H9 (cell line): ENCODE measurements at regions not wholly inside any gene's neighbourhood (a gene's known extent, or its start where the extent isn't known, plus 50 kb on each side); places are given as distances from the start of the nearest gene placed in this dataset.

Experiments
- DNase-seq: peaks from one replicate; pipeline ENCODE4 v3.0.0-alpha.2; 2017
- H2AFZ ChIP-seq: one replicate; pipeline ENCODE4 v1.6.1; 2013; ENCODE audit warnings: mild to moderate bottlenecking, low read length, control low read depth, moderate library complexity
- H2AK5ac ChIP-seq: 2 replicates; pipeline ENCODE4 v1.6.1; 2013; ENCODE audit warnings: low read length, control low read depth, mixed read lengths; ENCODE audit not compliant: insufficient read length
- H2BK120ac ChIP-seq: one replicate; pipeline ENCODE4 v1.6.1; 2013; ENCODE audit warnings: low read depth, mild to moderate bottlenecking, low read length, control low read depth, inconsistent platforms; ENCODE audit not compliant: poor library complexity, severe bottlenecking
- H2BK12ac ChIP-seq: 2 replicates; pipeline ENCODE4 v1.6.1; 2013; ENCODE audit warnings: low read length, control low read depth, mixed read lengths, low read depth; ENCODE audit not compliant: insufficient read length
- H2BK15ac ChIP-seq: 2 replicates; pipeline ENCODE4 v1.6.1; 2013; ENCODE audit warnings: low read depth, low read length, control low read depth
- H2BK20ac ChIP-seq: one replicate; pipeline ENCODE4 v1.6.1; 2013; ENCODE audit warnings: low read depth, mild to moderate bottlenecking, low read length, control low read depth, inconsistent platforms; ENCODE audit not compliant: poor library complexity, severe bottlenecking
- H2BK5ac ChIP-seq: 2 replicates; pipeline ENCODE4 v1.6.1; 2013; ENCODE audit warnings: low read length, control low read depth, mixed read lengths; ENCODE audit not compliant: insufficient read length
- H3K14ac ChIP-seq: 2 replicates; pipeline ENCODE4 v1.6.1; 2013; ENCODE audit warnings: low read length, control low read depth; ENCODE audit not compliant: insufficient read depth
- H3K18ac ChIP-seq: 2 replicates; pipeline ENCODE4 v1.6.1; 2013; ENCODE audit warnings: low read depth, mild to moderate bottlenecking, mixed read lengths, low read length, control low read depth; ENCODE audit not compliant: insufficient read length
- H3K23ac ChIP-seq: 2 replicates; pipeline ENCODE4 v1.6.1; 2013; ENCODE audit warnings: low read length, control low read depth, mixed read lengths, low read depth; ENCODE audit not compliant: insufficient read length
- H3K23me2 ChIP-seq: 2 replicates; pipeline ENCODE4 v1.6.1; 2013; ENCODE audit warnings: low read depth, mild to moderate bottlenecking, mixed read lengths, low read length, control low read depth; ENCODE audit not compliant: insufficient read length, poor library complexity, severe bottlenecking
- H3K27ac ChIP-seq: 2 replicates; pipeline ENCODE4 v1.5.1; 2013; ENCODE audit warnings: low read length, control low read depth, mixed read lengths, low read depth; ENCODE audit not compliant: insufficient read length
- H3K27me3 ChIP-seq: 2 replicates; pipeline ENCODE4 v1.6.1; 2013; ENCODE audit warnings: low read length, control low read depth, inconsistent platforms; ENCODE audit not compliant: insufficient read depth
- H3K4ac ChIP-seq: 2 replicates; pipeline ENCODE4 v1.6.1; 2013; ENCODE audit warnings: low read depth, mild to moderate bottlenecking, control low read depth, inconsistent platforms, low read length, moderate library complexity
- H3K4me1 ChIP-seq: 2 replicates; pipeline ENCODE4 v1.6.1; 2013; ENCODE audit warnings: low read length, control low read depth, inconsistent platforms; ENCODE audit not compliant: insufficient read depth
- H3K4me2 ChIP-seq: 2 replicates; pipeline ENCODE4 v1.6.1; 2013; ENCODE audit warnings: low read length, control low read depth, mixed read lengths; ENCODE audit not compliant: insufficient read length, insufficient read depth
- H3K56ac ChIP-seq: 2 replicates; pipeline ENCODE4 v1.6.1; 2013; ENCODE audit warnings: low read depth, mild to moderate bottlenecking, mixed read lengths, low read length, control low read depth; ENCODE audit not compliant: insufficient read length
- H3K79me1 ChIP-seq: 2 replicates; pipeline ENCODE4 v1.6.1; 2013; ENCODE audit warnings: low read depth, mild to moderate bottlenecking, moderate library complexity, low read length, control low read depth, inconsistent platforms; ENCODE audit not compliant: insufficient read depth, poor library complexity, severe bottlenecking
- H3K79me2 ChIP-seq: 2 replicates; pipeline ENCODE4 v1.6.1; 2013; ENCODE audit warnings: low read length, control low read depth, inconsistent platforms; ENCODE audit not compliant: insufficient read depth
- H3K9ac ChIP-seq: 2 replicates; pipeline ENCODE4 v1.6.1; 2013; ENCODE audit warnings: low read length, control low read depth, mixed read lengths; ENCODE audit not compliant: insufficient read length; ENCODE audit errors: extremely low read depth
- H3K9me3 ChIP-seq: one replicate; pipeline ENCODE4 v1.6.1; 2013; ENCODE audit warnings: low read depth, low read length, inconsistent platforms; ENCODE audit not compliant: control insufficient read depth
- H3T11ph ChIP-seq: one replicate; pipeline ENCODE4 v1.6.1; 2013; ENCODE audit warnings: mild to moderate bottlenecking, low read length, control low read depth, inconsistent platforms
- H4K20me1 ChIP-seq: one replicate; pipeline ENCODE4 v1.6.1; 2013; ENCODE audit not compliant: control insufficient read depth, insufficient read length, insufficient read depth
- H4K5ac ChIP-seq: 2 replicates; pipeline ENCODE4 v1.6.1; 2013; ENCODE audit warnings: low read depth, mild to moderate bottlenecking, mixed read lengths, low read length, control low read depth; ENCODE audit not compliant: insufficient read length
- H4K8ac ChIP-seq: replicated peaks from 2 replicates; pipeline ENCODE4 v1.6.1; 2013; ENCODE audit warnings: low read length, control low read depth, mixed read lengths, low read depth; ENCODE audit not compliant: insufficient read length
- H4K91ac ChIP-seq: 2 replicates; pipeline ENCODE4 v1.6.1; 2013; ENCODE audit warnings: low read depth, mild to moderate bottlenecking, moderate library complexity, mixed read lengths, low read length, control low read depth; ENCODE audit not compliant: insufficient read length
- H3K27ac Mint-ChIP-seq, 3 experiments: 2 replicates in 2 of 3; 3 replicates in 1 of 3; pipeline ENCODE4 v1.8.0; 2020 to 2021; ENCODE audit warnings: mixed read lengths in 3 of 3, mild to moderate bottlenecking in 1 of 3, moderate library complexity in 1 of 3
- H3K27me3 Mint-ChIP-seq: 2 replicates; pipeline ENCODE4 v1.8.0; 2021; ENCODE audit warnings: low read depth, mild to moderate bottlenecking, moderate library complexity, mixed read lengths
- H3K36me3 Mint-ChIP-seq, 3 experiments: 2 replicates in 2 of 3; 3 replicates in 1 of 3; pipeline ENCODE4 v1.8.0; 2020 to 2021; ENCODE audit warnings: low read depth in 3 of 3, mixed read lengths in 3 of 3; ENCODE audit not compliant: insufficient read depth in 1 of 3
- H3K4me1 Mint-ChIP-seq, 2 experiments: 2 replicates each; pipeline ENCODE4 v1.8.0; 2020; ENCODE audit warnings: mixed read lengths in 2 of 2
- H3K4me3 Mint-ChIP-seq, 2 experiments: 2 replicates in 1 of 2; 3 replicates in 1 of 2; pipeline ENCODE4 v1.8.0; 2020 to 2021; ENCODE audit warnings: mild to moderate bottlenecking in 2 of 2, mixed read lengths in 2 of 2, moderate library complexity in 1 of 2
- H3K9me3 Mint-ChIP-seq, 2 experiments: 2 replicates in 1 of 2; 3 replicates in 1 of 2; pipeline ENCODE4 v1.8.0; 2020; ENCODE audit warnings: mild to moderate bottlenecking in 2 of 2, mixed read lengths in 2 of 2, moderate library complexity in 1 of 2
- CTCF ChIP-seq: fragments of 200-600 bp; sonication (generic); conservative IDR thresholded peaks from 3 replicates; pipeline ENCODE4 v1.8.0; 2021; ENCODE audit warnings: antibody characterized with exemption, mild to moderate bottlenecking
- WGBS: extraction: QIAGEN DNeasy Blood & Tissue Kit; methylation state at CpG from one replicate; pipeline ENCODE4 v1.1.7; 2013; ENCODE audit warnings: missing lambda C conversion rate, low lambda C conversion rate, mixed read lengths; ENCODE audit not compliant: insufficient read length; ENCODE audit errors: extremely low coverage; 5-methylcytosine and 5-hydroxymethylcytosine counted together

GRCh38 chr20:11810311-11811083 is 107.2 kb upstream of the BTBD3 start:
- Histone ChIP-seq H2AK5ac (no peak overlapping the region), H2BK5ac (no peak overlapping the region), H3K23ac (no peak overlapping the region), H3K79me1 (no peaks in the 10 kb centered on the region), H3K18ac (no peak overlapping the region), H3K56ac (no peak overlapping the region), H3K4me1 (peaks cover 4% of the 10 kb centered on the region), H4K5ac (no peak overlapping the region), H2BK15ac (no peak overlapping the region), H4K8ac (no peak overlapping the region), H2BK120ac (no peak overlapping the region), H2BK12ac (no peak overlapping the region), H3K9me3 (no peaks in the 10 kb centered on the region), H3K23me2 (no peaks in the 10 kb centered on the region), H4K20me1 (no peaks in the 10 kb centered on the region), H2BK20ac (no peak overlapping the region), H4K91ac (no peak overlapping the region), H3K4me2 (no peak overlapping the region), H3T11ph (no peak overlapping the region), H3K9ac (no peak overlapping the region), H2AFZ (no peak overlapping the region), H3K14ac (no peak overlapping the region), H3K79me2 (no peaks in the 10 kb centered on the region), H3K4ac (no peak overlapping the region), H3K27ac (no peak overlapping the region), H3K27me3 (no peaks in the 10 kb centered on the region)
- Mint-ChIP-seq H3K9me3 (no peaks in the 10 kb centered on the region; a peak in 1 of 5 replicates), H3K27me3 (no peaks in the 10 kb centered on the region; the same call in 1 of the 2 replicates), H3K4me1 (peaks cover 20 to 26% of the 10 kb centered on the region in 2 experiments), H3K27ac (no peak overlapping the region), H3K36me3 (no peaks in the 10 kb centered on the region), H3K4me3 (no peak overlapping the region)
- no CpG with 5 or more reads among the region's 4 CpGs for WGBS
- no peak for TF ChIP-seq CTCF
- DNase-seq, result no peak
